HG03342 (cell line): ENCODE measurements at regions not wholly inside any gene's neighbourhood (a gene's known extent, or its start where the extent isn't known, plus 50 kb on each side); places are given as distances from the start of the nearest gene placed in this dataset.

Experiments
- ATAC-seq: cut with Tn5 transposase; IDR thresholded peaks from one replicate; pipeline ENCODE4 v1.9.1; 2021; ENCODE audit warnings: mild to moderate bottlenecking, moderate library complexity; ENCODE audit not compliant: unreplicated experiment

DNA sequence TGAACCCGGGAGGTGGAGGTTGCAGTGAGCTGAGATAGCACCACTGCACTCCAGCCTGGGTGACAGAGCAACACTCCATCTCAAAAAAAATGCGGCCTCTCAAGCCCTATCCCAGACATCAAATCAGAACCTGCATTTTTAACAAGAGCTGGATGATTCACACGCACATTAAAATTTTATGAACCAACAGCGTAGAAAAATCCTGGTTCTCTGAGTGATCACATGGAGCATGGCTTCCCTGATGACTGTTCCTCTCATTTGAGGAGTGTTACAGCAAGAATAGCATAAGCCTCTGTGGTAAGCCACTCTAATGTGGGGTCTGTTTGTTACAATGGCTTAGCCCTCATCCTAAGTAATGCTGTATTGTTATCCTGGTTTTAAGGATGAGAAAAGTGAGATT is 163.6 kb downstream of the BRMS1L start:
- ATAC-seq: no peak

DNA sequence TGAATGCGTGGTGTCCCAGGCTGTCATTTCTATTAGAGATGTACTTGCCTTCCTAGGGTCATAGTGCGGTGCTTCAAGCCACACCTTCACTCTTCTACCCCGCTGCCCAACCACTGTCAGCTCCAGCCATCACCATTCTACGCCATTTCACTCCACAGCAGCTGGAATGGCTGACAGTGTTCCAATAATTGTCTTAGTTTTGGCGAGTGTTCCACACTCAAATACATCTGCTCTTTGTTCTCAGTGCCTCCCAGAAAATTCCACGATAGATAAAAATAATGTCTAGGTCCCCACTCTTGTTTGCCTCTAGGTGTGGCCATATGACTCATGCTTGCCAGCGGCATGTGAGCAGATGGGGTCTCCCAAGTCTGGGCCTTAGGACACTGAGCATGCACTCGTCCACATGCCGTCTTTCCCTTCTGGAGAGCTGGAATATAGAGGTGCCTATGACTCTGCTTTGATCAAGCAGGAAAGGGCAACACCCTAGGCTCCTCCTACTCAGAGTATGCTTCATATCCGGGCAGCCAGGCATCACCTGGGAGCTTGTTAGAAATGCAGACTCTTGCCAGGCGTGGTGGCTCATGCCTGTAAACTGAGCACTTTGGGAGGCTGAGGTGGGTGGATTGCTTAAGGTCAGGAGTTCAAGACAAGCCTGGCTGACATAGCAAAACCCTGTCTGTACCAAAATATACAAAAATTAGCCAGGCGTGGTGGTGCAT is 163.0 kb downstream of the BRMS1L start:
- ATAC-seq: no peak

DNA sequence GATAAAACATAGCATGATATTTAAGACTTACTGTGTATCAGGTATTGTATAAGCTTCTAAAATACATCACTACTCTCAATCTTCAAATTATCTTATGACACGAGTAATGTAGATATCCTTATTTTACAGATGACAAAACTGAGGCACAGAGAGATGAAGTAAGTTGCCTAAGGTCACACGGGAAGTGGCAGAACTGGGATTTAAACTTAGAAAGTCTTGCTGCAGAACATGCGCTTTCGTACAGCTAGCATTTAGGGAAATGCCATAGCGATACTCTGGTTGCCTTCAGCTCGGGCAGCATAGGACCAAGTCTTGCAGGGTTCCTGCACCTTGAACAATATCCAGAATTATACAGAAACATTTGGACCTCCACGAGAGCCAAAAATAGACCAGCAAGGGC is 162.4 kb downstream of the BRMS1L start:
- no peak for ATAC-seq

DNA sequence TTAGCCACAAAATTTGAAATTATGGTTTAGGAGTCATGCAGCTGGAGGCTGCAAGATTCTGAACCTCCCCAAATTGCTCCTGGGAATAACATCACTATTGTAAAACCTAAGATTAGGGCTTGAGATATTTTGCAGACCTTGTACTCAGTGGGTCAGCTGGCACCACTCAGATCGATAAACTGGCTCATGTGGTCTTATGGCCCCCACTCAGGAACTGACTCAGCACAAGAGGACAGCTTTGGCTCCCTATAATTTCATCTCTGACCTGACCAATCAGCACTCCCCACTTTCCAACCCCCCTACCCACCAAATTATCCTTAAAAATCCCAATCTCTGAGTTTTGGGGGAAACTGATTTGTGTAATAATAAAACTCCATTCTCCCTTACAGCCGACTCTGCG is 161.6 kb downstream of the BRMS1L start:
- no peak for ATAC-seq

DNA sequence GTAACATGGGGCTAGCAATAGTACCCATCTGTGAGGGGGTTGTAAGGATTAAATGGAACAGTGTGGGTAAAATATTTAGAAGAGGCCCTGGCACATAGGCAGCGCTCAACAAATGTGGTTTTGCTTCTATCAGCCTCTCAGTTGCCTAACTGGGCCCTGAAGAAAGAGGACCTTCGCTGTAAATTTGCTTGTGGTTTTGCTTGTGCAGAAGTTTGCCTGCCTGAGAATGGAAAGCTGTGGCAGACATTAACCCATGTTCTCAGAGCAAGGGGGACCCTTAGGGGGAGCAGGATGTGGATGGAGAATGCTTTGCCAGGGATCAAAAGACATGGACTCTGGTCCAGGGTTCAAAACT is 160.1 kb downstream of the BRMS1L start:
- peak; percentile 67 for ATAC-seq

DNA sequence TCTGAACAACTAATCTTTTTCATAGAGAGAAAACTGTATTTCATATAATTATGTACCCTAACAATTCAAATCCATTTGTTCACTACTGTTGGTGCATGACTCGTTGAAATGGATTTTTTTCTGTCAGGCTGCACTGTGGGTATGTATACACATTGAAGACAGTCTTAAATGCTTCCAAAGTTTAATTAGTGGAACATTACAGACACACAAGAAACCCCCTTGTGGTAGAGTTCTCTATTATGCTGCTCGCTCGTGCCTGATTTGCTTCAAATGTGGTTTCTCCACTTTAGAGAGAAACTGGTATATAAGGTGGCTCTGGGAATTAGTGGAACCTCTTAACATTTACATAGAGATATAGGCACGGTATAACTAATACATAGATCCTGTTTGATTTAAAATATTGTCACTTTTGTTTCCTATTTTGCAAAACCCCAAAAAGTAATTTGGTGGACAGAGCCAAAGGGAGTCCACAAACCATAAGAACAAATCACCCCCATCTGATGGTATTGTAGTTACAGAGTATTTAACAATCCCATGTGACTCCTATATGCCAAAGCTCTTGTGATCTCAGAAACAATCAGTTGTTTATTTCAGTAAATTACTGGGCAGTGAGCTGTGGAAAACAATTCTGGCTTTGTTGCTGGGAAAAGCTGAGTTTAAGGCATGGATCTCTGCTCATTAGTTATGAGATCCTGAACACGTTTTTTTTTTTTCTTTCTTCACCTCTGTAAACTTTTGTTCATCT is 159.5 kb downstream of the BRMS1L start:
- ATAC-seq: peak; percentile 52

DNA sequence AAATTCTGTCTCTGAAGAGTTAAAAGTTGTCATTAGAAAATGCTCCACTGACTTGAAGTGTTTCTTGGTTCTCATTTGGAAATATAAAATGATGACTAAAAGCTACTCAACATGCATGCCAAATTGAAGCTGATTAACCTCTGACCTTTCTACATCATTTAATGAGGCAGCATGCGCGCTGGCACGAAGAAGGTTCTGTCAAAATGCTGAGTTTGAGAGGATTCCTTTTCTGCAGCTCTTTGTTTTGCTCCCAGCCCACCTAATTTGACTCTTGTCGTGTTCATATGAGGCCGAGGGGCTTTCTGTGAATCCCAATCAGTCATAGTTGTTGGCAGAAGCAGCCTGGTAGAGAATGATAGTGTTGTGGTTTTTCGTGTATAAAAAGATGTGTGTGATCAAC is 153.4 kb downstream of the BRMS1L start:
- ATAC-seq: no peak

DNA sequence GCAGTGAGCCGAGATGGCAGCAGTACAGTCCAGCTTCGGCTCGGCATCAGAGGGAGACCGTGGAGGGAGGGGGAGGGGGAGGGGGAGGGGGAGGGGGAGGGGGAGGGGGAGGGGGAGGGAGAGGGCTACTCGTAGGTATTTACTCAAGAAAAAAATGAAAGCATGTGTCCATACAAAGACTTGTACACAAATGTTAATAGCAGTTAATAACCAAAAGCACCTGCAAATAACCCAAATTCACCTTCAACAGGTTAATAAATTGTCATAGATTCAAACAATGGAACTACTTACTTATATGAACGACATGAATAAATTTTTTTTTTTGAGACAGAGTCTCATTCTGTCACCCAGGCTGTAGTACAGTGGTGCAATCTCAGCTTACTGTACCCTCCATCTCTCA is 152.4 kb downstream of the BRMS1L start:
- no peak for ATAC-seq

DNA sequence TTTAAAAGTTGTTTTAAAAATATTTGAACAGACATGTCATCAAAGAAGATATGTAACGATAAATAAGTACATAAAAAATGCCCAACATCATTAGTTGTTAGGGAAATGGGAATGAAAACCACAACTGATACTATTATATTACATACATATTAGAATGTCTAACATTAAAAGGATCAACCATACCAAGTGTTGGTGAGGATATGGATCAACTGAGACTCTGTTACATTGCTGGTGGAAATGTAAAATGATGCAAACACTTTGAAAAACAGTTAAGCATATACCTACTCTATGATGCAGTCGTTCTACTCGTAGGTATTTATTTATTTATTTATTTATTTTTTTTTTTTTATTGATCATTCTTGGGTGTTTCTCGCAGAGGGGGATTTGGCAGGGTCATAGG is 149.7 kb downstream of the BRMS1L start:
- ATAC-seq: no peak

DNA sequence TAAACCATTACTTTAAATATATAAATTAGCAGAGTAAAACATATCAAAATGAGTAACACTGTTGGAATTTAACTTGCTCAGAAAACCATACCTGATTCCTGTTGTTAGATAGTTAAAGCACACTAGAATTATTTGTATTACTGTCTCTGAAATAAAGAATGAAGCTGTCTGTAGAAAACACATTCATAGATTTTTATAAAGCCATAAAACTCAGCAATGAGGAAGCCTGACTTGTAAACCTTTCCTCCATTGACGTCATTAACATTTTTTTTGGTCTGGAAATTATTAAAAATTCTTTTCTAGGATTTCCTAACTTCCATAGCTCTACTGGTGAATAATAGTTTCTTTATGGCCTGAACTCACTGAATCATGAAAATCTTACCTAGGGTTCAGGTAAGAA is 147.6 kb downstream of the BRMS1L start:
- ATAC-seq: no peak

DNA sequence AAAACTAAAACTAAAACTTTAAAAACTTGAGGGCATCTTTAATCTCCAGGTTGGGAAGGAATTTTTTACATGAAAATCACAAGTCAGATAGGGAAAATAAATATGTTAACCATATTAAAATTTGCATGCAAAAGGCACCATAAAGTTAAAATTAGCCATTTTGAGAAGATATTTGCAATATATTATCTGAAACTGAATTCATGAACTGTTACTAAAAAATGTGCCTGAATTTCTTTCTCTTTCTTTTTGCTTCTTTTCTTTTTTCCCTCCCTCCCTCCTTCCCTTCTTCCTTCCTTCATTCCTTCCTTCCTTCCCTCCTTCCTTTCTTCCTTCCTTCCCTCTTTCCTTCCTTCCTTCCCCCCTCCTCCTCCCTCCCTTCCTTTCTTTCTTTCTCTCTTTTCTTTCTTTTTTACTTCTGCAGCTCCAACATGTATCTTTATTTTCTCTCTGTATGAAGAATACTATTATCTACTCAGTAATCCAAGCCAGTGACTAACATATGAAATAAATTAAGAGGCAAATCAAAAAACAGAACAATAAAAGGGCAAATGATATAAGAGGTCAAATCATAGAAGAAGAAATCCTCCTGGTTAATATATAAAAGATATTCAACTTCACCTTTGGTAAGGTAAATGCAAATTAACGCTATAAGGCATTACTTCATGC is 146.0 kb downstream of the BRMS1L start:
- no peak for ATAC-seq

DNA sequence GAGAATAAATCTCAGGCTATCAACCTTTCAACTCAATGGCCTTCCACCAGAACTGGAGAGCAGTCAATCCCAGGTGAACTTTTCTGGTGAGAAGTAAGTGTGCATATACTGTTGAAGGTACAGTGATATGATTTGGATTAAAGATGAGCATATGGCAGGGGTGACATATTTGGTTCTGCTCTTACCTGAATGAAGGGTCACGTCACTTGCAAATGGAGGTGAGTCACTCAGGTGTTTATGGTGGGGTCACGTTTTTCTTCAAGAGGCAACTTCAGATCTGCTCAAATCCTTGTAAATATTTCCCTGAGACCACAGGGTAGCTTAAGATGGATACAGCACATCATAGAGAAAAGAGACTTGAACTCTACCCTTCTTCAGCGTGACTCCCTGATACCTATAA is 143.2 kb downstream of the BRMS1L start:
- ATAC-seq: no peak

DNA sequence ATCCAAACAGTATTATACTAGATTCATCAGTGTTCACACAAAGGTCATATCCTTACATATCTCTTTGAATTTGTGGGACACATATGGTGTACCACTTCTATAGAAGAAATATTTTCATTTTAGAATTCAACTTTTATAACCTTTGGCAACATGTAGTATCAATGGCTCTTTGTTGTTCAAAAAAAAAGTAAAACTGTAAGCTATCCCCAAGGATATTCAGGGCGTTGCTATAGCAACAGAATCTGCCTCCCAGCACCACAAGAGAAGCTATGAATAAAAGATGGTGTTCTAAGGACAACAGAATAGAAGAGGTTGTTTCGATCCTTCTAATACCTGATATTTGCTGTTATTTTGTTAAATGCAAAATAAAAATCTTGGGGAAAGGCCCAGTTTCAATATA is 139.3 kb downstream of the BRMS1L start:
- ATAC-seq: no peak

DNA sequence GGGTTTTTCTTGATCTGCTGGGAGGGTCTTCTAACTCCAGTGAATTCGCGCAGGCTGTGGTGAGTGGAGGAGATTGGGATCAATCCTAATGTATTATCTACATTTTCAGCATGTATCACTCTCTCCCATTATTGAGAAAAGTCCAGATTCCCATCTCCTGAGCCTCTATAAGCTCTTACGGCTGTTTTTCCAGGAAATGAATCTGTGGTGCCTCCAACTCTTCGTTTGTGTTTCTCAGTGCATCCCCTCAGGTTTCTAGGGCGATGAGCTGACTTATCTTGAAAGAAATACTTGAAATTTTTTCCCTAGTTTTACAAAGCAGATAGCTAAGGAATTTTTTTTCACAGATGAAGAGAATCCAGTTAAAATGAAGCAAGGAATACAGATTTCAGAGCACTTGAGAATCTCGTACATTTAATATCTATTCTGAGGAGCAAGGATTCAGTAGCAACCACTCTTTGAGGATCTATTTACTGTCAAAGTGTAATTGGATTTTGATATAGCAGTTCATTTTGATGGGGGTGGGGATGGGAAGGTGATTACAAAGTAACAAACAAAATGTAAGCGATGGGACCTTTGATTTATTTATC is 138.7 kb downstream of the BRMS1L start:
- ATAC-seq: no peak

DNA sequence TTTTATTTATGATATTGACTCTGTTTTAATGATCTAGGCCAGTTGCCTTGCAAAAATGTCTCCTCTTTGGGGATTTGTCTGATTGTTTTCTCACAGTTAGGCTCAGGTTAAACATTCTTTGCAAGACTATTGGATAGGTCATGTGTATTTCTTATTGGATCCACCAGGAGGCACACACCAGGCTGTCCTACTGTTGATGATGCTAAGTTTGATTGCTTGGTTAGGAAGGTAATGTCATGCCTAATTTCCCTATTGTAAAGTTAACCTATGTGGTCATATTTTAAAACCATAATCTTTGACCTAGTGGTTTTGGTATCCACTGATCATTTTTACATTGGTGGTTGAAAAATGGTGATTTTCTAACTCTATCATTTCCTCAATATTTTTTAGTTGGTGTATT is 137.1 kb downstream of the BRMS1L start:
- peak; percentile 74 for ATAC-seq

DNA sequence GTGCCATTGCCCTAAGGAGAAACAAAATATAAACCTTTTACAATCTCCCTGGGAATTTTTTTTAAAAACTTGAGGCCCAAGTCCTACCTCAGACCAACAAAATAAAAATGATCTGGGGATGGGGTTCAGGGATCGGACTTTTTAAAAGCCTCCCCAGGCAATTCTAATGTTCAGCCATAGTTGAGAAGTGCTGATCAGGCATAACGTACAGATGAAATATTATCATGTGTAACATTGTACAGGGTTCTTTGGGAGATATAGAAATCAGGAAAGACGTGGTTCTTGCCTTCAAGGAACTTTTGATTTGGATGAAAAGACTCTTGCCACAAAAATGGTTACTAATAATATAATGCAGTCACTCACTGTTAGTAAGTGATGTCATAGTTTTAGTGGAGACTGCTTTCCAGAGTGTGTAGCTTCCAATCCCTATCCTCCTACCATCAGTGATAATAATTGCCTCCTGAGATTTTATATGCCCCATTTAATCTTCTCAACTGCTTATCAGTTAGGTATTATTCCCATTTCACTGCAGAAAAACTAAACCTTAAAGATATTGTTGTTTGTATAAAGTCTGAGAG is 135.6 kb downstream of the BRMS1L start:
- no peak for ATAC-seq

DNA sequence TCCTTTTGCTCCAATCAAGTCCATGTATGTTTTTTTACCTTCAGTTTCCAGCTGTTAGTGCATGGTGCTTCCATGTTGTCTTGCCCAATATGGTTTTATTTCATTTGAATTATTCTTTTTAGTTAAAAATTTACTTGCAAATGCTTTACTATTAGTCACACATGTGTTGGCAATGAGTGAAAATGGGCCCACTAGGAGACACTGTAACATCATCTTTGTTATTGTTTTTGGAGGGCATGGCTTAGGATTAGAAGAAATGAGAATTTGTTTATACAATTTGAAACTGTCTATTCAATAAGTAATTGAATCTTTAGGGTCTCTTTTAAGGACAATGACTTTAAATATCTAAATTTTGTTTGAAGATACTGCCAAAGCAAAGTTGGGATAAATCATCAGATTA is 133.7 kb downstream of the BRMS1L start:
- ATAC-seq: no peak

DNA sequence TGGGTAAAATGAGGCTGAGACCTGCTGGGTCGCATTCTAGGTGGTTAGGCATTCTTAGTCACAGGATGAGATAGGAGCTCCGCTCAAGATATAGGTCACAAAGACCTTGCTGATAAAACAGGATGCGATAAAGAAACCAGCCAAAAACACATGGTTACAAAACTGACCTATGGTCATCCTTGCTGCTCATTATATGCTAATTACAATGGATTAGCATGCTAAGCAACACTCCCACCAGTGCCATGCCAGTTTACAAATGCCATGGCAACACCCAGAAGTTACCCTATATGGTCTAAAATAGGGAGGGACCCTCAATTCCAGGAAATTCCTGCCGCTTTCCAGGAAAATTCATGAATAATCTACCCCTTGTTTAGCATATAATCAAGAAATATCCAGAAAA is 132.4 kb downstream of the BRMS1L start:
- no peak for ATAC-seq

DNA sequence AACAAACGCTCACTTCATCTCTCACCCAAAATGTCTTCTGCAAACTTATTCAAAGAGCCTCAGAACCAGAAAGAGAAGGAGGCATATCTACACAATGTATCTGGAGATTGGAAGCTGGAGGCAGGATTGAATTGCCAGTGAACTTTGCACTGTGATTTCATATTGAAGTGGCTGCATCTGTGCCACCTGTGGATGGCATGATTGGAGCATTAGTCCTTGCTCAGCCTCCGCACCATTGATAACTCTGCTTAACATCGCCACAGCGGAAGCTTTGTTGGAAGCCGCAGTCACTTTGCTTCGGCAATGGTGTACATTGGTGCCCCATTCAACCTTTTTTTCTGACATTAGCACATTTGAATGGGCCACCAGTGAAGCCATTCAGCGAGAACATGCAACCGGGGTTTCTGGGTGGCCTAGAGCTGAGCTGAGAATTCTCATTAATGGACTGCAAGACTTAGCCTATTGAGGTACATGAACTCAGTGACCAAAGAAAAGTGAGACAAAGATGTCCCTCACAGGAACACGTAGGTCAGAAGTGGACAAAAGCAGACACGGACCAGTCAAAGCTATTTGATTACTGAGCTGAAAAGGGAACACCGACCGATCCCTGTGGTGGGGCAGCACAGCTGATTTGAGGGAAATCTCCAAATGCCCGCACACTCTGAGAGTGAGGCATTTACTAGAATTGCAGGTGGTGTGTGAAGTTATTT is 130.4 kb downstream of the BRMS1L start:
- no peak for ATAC-seq

DNA sequence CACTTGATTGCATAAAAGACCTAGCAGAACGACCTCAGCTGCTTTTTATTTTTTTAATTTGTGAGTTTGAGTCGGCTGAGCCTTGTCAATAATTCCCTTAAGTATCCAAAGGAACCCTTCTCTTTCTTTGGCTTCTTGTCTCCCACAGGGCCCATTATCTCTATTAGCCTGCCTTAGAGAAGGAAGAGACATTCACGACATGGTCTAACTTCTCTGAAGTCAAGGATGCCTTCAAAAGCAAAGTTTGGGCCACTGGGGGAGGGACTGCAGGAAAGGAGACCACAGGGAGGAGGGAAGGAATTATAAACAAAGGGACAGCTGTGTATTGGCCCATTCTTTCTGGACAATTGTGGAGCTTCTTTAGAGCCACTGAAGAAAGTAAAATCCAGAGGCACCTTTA is 126.4 kb downstream of the BRMS1L start:
- no peak for ATAC-seq
